IMR-90 (cell line): ENCODE measurements at regions not wholly inside any gene's neighbourhood (a gene's known extent, or its start where the extent isn't known, plus 50 kb on each side); places are given as distances from the start of the nearest gene placed in this dataset.

Experiments used
- ATAC-seq: fragments of 200-7000 bp; cut with Tn5 transposase; 2 replicates; pipeline ENCODE4 v1.9.1; 2020; ENCODE audit warnings: low read depth, mild to moderate bottlenecking, moderate library complexity
- BruUV-seq: library from RNA; stranded (reverse); fragments of 400-500 nt; replicated peaks from 2 replicates; lab custom pipeline; 2021; lab: Mats Ljungman, UMichigan
- CTCF ChIA-PET: fragments of 300-600 bp; formaldehyde crosslinking; extraction: SDS; loops from one replicate; lab custom pipeline; 2021; ENCODE audit warnings: antibody characterized with exemption; lab: Yijun Ruan, JAX
- POLR2A ChIA-PET: fragments of 300-600 bp; sonication (Branson Sonifier 250); formaldehyde crosslinking; loops from one replicate; lab custom pipeline; 2022; ENCODE audit warnings: antibody characterized with exemption; ENCODE audit not compliant: unreplicated experiment; lab: Charles Lee
- DNase-seq: peaks from one replicate; pipeline ENCODE4 v3.0.0; 2013
- H2AFZ ChIP-seq: replicated peaks from 2 replicates; pipeline ENCODE3; 2013; ENCODE audit warnings: low read length, mild to moderate bottlenecking; ENCODE audit not compliant: poor library complexity
- H2AK5ac ChIP-seq: 2 replicates; pipeline ENCODE4 v1.6.1; 2013; ENCODE audit warnings: low read depth, low read length, inconsistent platforms
- H2AK9ac ChIP-seq: replicated peaks from 2 replicates; pipeline ENCODE3; 2013; ENCODE audit warnings: mild to moderate bottlenecking, low read depth, low read length, moderate library complexity; ENCODE audit not compliant: poor library complexity
- H2BK120ac ChIP-seq: 2 replicates; pipeline ENCODE4 v1.6.1; 2013; ENCODE audit warnings: low read depth, low read length, inconsistent platforms
- H2BK15ac ChIP-seq: 3 replicates; pipeline ENCODE4 v1.6.1; 2013; ENCODE audit warnings: low read depth, low read length, inconsistent platforms
- H2BK20ac ChIP-seq: 2 replicates; pipeline ENCODE4 v1.6.1; 2013; ENCODE audit warnings: low read depth, mild to moderate bottlenecking, inconsistent platforms, low read length, moderate library complexity
- H2BK5ac ChIP-seq: 2 replicates; pipeline ENCODE4 v1.6.1; 2013; ENCODE audit warnings: mild to moderate bottlenecking, low read depth, low read length, inconsistent platforms; ENCODE audit not compliant: poor library complexity, severe bottlenecking
- H3K14ac ChIP-seq: replicated peaks from 2 replicates; pipeline ENCODE4 v1.6.1; 2013; ENCODE audit warnings: low read depth, low read length, inconsistent platforms
- H3K18ac ChIP-seq: 2 replicates; pipeline ENCODE4 v1.6.1; 2013; ENCODE audit warnings: low read depth, low read length, control low read depth
- H3K23ac ChIP-seq: 2 replicates; pipeline ENCODE4 v1.6.1; 2013; ENCODE audit warnings: low read depth, low read length, inconsistent platforms
- H3K27ac ChIP-seq: 2 replicates; pipeline ENCODE4 v1.5.1; 2013; ENCODE audit warnings: mild to moderate bottlenecking, control low read depth, low read length; ENCODE audit not compliant: insufficient read depth
- H3K27me3 ChIP-seq: 2 replicates; pipeline ENCODE4 v1.6.1; 2013; ENCODE audit warnings: low read length; ENCODE audit not compliant: control insufficient read depth, insufficient read depth
- H3K36me3 ChIP-seq: 2 replicates; pipeline ENCODE4 v1.6.1; 2013; ENCODE audit warnings: low read length, mixed read lengths; ENCODE audit not compliant: control insufficient read depth, insufficient read depth
- H3K4ac ChIP-seq: 2 replicates; pipeline ENCODE4 v1.6.1; 2013; ENCODE audit warnings: low read depth, low read length, inconsistent platforms
- H3K4me1 ChIP-seq: 2 replicates; pipeline ENCODE4 v1.6.1; 2013; ENCODE audit warnings: low read length, mixed read lengths; ENCODE audit not compliant: control insufficient read depth, insufficient read depth
- H3K4me2 ChIP-seq: 2 replicates; pipeline ENCODE4 v1.6.1; 2013; ENCODE audit warnings: low read depth, mild to moderate bottlenecking, control low read depth, low read length, moderate library complexity
- H3K4me3 ChIP-seq: 2 replicates; pipeline ENCODE4 v1.5.1; 2013; ENCODE audit warnings: low read depth, mild to moderate bottlenecking, control low read depth, low read length, moderate library complexity; ENCODE audit not compliant: insufficient read depth
- H3K56ac ChIP-seq: 2 replicates; pipeline ENCODE4 v1.6.1; 2013; ENCODE audit warnings: low read length, inconsistent platforms; ENCODE audit not compliant: insufficient read depth; ENCODE audit errors: extremely low read depth
- H3K79me1 ChIP-seq, 2 experiments: 2 replicates each; pipeline ENCODE4 v1.6.1; 2013; ENCODE audit warnings: low read length in 2 of 2, inconsistent platforms in 1 of 2, low read depth in 1 of 2
- H3K9ac ChIP-seq: 2 replicates; pipeline ENCODE4 v1.6.1; 2013; ENCODE audit warnings: low read depth, low read length, control low read depth
- H3K9me1 ChIP-seq: 2 replicates; pipeline ENCODE4 v1.6.1; 2013; ENCODE audit warnings: low read length, inconsistent platforms; ENCODE audit not compliant: insufficient read depth
- H3K9me3 ChIP-seq: 2 replicates; pipeline ENCODE4 v1.6.1; 2013; ENCODE audit warnings: low read length; ENCODE audit not compliant: control insufficient read depth, insufficient read depth
- H4K20me1 ChIP-seq: 2 replicates; pipeline ENCODE4 v1.6.1; 2013; ENCODE audit warnings: low read length, inconsistent platforms; ENCODE audit not compliant: insufficient read depth
- H4K5ac ChIP-seq: 2 replicates; pipeline ENCODE4 v1.6.1; 2013; ENCODE audit warnings: mild to moderate bottlenecking, low read depth, low read length, control low read depth
- H4K8ac ChIP-seq, 2 experiments: 2 replicates each; pipeline ENCODE4 v1.6.1; 2013; ENCODE audit warnings: low read depth in 2 of 2, low read length in 2 of 2, control low read depth in 1 of 2, inconsistent platforms in 1 of 2
- H4K91ac ChIP-seq: 2 replicates; pipeline ENCODE4 v1.6.1; 2013; ENCODE audit warnings: low read depth, low read length, inconsistent platforms; ENCODE audit not compliant: insufficient read depth
- BHLHE40 ChIP-seq: fragments of 150-350 bp; IDR thresholded peaks from 2 replicates; pipeline ENCODE4 v1.6.1; 2016; ENCODE audit warnings: mild to moderate bottlenecking, low read depth, low read length
- CEBPB ChIP-seq: IDR thresholded peaks from 2 replicates; pipeline ENCODE4 v1.6.1; 2012; ENCODE audit warnings: low read depth, low read length, improper control_type of control experiment
- CHD1 ChIP-seq: IDR thresholded peaks from 2 replicates; pipeline ENCODE4 v1.6.1; 2012; ENCODE audit warnings: low read depth, low read length, improper control_type of control experiment
- FOS ChIP-seq: fragments of 150-350 bp; IDR thresholded peaks from 2 replicates; pipeline ENCODE4 v1.6.1; 2016; ENCODE audit warnings: low read depth, low read length
- MAFK ChIP-seq: IDR thresholded peaks from 2 replicates; pipeline ENCODE4 v1.6.1; 2012; ENCODE audit warnings: low read depth, low read length, improper control_type of control experiment
- MAZ ChIP-seq: IDR thresholded peaks from 2 replicates; pipeline ENCODE4 v1.6.1; 2012; ENCODE audit warnings: low read depth, mild to moderate bottlenecking, low read length, improper control_type of control experiment, moderate library complexity, borderline replicate concordance
- MXI1 ChIP-seq: IDR thresholded peaks from 2 replicates; pipeline ENCODE4 v1.6.1; 2012; ENCODE audit warnings: low read depth, mild to moderate bottlenecking, low read length, moderate library complexity, borderline replicate concordance
- NFE2L2 ChIP-seq: fragments of 150-350 bp; IDR thresholded peaks from 2 replicates; pipeline ENCODE4 v1.6.1; 2016; ENCODE audit warnings: low read depth, mild to moderate bottlenecking, low read length
- POLR2A ChIP-seq: IDR thresholded peaks from 2 replicates; pipeline ENCODE4 v1.6.1; 2012; ENCODE audit warnings: mild to moderate bottlenecking, low read depth, low read length
- RAD21 ChIP-seq: IDR thresholded peaks from 2 replicates; pipeline ENCODE4 v1.6.1; 2012; ENCODE audit warnings: low read length, improper control_type of control experiment
- RCOR1 ChIP-seq: IDR thresholded peaks from 2 replicates; pipeline ENCODE4 v1.6.1; 2012; ENCODE audit warnings: mild to moderate bottlenecking, low read length, improper control_type of control experiment; ENCODE audit not compliant: insufficient replicate concordance
- RFX5 ChIP-seq: IDR thresholded peaks from 2 replicates; pipeline ENCODE4 v1.8.0; 2012; ENCODE audit warnings: low read depth, mild to moderate bottlenecking, low read length, moderate library complexity
- SMC3 ChIP-seq: fragments of 150-350 bp; IDR thresholded peaks from 2 replicates; pipeline ENCODE4 v1.6.1; 2016; ENCODE audit warnings: low read depth, mild to moderate bottlenecking, antibody characterized with exemption, low read length, moderate library complexity
- WGBS, 2 experiments: methylation state at CpG; one replicate each; pipeline versions ENCODE4 v1.1.5 to v1.1.7; 2013; ENCODE audit warnings: missing lambda C conversion rate in 2 of 2; ENCODE audit not compliant: insufficient read length in 1 of 2; ENCODE audit errors: extremely low coverage in 2 of 2; 5-methylcytosine and 5-hydroxymethylcytosine counted together
- dilution Hi-C: fragments of 300-500 bp; cut with HindIII; formaldehyde crosslinking; loops from one replicate; pipeline ENCODE4 v1.14.3; 2018; ENCODE audit warnings: low sequenced_read_pairs; ENCODE audit not compliant: unreplicated experiment
- in situ Hi-C: fragments of 300-500 bp; cut with MboI; formaldehyde crosslinking; loops from 3 replicates; pipeline ENCODE4 v1.14.3; 2019; ENCODE audit warnings: low sequenced_read_pairs, inconsistent platforms, mixed read lengths
- intact Hi-C: fragments of 100-400 bp; cut with micrococcal nuclease; formaldehyde crosslinking; loops from 2 replicates; pipeline ENCODE4 v1.10.0; 2022
- TF ChIP-seq, protein P1 (sequence below): conservative IDR thresholded peaks from 2 replicates; pipeline ENCODE4 v1.5.1; 2012; ENCODE audit warnings: mild to moderate bottlenecking, low read depth, low read length, improper control_type of control experiment
- TF ChIP-seq, protein P2 (sequence below): fragments of 150-350 bp; IDR thresholded peaks from 2 replicates; pipeline ENCODE4 v1.6.1; 2016; ENCODE audit warnings: low read depth, mild to moderate bottlenecking, low read length, moderate library complexity, borderline replicate concordance
- TF ChIP-seq, protein P3 (sequence below): fragments of 150-350 bp; IDR thresholded peaks from 2 replicates; pipeline ENCODE4 v1.6.1; 2017; ENCODE audit warnings: mild to moderate bottlenecking, antibody characterized with exemption, low read length, low read depth

DNA sequence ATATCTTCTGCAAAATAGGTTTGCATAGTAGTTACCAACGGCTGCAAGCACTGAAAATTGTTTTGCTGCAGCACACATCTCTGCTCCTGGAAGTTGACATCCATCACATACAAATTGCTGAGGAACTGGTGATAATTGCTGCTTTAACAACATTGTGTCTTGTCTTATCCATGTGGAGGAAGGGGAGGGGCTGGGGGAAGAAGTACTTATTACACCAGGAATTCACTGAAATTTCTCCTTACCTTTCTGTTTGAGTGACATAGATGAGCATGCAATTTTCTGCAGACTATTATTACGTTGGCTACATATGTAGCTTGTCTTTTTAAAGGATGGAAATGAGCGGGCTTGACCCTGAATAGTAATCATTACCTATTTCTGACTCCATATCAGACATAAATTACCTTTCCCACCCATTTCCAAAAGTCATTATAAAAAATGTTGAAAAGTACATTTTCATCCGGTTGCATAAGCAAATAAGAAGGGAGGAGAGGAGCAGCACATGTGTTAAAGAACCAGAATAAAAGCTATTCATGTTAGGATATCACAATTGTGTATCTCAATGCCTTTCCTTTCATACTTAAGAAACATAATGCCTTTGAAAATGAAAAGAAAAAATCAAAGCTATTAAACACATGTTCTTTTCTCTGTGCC, 1905.6 kb downstream of the PCDH7 start:
- Histone ChIP-seq H3K18ac (no peak overlapping the region), H3K14ac (no peak overlapping the region), H4K5ac (no peak overlapping the region), H4K8ac (no peak overlapping the region), H2AFZ (no peak overlapping the region), H3K79me1 (no peaks in the 10 kb centered on the region), H3K27me3 (no peaks in the 10 kb centered on the region), H3K23ac (no peak overlapping the region), H2BK15ac (no peak overlapping the region), H3K9ac (no peak overlapping the region), H2BK5ac (no peak overlapping the region), H4K91ac (no peak overlapping the region), H3K9me3 (peaks cover 8% of the 10 kb centered on the region; the same call in 1 of the 2 replicates), H3K27ac (no peak overlapping the region), H3K4me1 (no peaks in the 10 kb centered on the region), H2AK9ac (no peak overlapping the region), H3K4me2 (no peak overlapping the region), H3K4ac (no peak overlapping the region), H3K36me3 (no peaks in the 10 kb centered on the region), H2BK20ac (no peak overlapping the region), H4K20me1 (no peaks in the 10 kb centered on the region), H3K4me3 (no peak overlapping the region), H2AK5ac (no peak overlapping the region), H3K56ac (no peak overlapping the region), H3K9me1 (no peaks in the 10 kb centered on the region), H2BK120ac (no peak overlapping the region)
- no CpG with 5 or more reads among the region's 4 CpGs for WGBS, 2 experiments
- intact Hi-C loops = no loop called here
- TF ChIP-seq MAFK (no peak), CEBPB (no peak), RCOR1 (no peak), MXI1 (no peak), BHLHE40 (no peak), POLR2A (no peak), CHD1 (no peak), SMC3 (no peak), MAZ (no peak), FOS (no peak), RAD21 (no peak), NFE2L2 (no peak), RFX5 (no peak)
- TF ChIP-seq, protein P1, sequence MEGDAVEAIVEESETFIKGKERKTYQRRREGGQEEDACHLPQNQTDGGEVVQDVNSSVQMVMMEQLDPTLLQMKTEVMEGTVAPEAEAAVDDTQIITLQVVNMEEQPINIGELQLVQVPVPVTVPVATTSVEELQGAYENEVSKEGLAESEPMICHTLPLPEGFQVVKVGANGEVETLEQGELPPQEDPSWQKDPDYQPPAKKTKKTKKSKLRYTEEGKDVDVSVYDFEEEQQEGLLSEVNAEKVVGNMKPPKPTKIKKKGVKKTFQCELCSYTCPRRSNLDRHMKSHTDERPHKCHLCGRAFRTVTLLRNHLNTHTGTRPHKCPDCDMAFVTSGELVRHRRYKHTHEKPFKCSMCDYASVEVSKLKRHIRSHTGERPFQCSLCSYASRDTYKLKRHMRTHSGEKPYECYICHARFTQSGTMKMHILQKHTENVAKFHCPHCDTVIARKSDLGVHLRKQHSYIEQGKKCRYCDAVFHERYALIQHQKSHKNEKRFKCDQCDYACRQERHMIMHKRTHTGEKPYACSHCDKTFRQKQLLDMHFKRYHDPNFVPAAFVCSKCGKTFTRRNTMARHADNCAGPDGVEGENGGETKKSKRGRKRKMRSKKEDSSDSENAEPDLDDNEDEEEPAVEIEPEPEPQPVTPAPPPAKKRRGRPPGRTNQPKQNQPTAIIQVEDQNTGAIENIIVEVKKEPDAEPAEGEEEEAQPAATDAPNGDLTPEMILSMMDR = no peak
- TF ChIP-seq, protein P2, sequence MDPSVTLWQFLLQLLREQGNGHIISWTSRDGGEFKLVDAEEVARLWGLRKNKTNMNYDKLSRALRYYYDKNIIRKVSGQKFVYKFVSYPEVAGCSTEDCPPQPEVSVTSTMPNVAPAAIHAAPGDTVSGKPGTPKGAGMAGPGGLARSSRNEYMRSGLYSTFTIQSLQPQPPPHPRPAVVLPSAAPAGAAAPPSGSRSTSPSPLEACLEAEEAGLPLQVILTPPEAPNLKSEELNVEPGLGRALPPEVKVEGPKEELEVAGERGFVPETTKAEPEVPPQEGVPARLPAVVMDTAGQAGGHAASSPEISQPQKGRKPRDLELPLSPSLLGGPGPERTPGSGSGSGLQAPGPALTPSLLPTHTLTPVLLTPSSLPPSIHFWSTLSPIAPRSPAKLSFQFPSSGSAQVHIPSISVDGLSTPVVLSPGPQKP = no peak
- TF ChIP-seq, protein P3, sequence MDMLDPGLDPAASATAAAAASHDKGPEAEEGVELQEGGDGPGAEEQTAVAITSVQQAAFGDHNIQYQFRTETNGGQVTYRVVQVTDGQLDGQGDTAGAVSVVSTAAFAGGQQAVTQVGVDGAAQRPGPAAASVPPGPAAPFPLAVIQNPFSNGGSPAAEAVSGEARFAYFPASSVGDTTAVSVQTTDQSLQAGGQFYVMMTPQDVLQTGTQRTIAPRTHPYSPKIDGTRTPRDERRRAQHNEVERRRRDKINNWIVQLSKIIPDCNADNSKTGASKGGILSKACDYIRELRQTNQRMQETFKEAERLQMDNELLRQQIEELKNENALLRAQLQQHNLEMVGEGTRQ = no peak
- no TSS peak for BruUV-seq
- ChIA-PET POLR2A (no interaction called here), CTCF (no interaction called here)
- dilution Hi-C loops = no loop called here
- DNase-seq = no peak
- ATAC-seq = no peak
- in situ Hi-C loops = no loop called here
